ENCODE measurements at regions not wholly inside any gene's neighbourhood (a gene's known extent, or its start where the extent isn't known, plus 50 kb on each side); places are given as distances from the start of the nearest gene placed in this dataset.

DNA sequence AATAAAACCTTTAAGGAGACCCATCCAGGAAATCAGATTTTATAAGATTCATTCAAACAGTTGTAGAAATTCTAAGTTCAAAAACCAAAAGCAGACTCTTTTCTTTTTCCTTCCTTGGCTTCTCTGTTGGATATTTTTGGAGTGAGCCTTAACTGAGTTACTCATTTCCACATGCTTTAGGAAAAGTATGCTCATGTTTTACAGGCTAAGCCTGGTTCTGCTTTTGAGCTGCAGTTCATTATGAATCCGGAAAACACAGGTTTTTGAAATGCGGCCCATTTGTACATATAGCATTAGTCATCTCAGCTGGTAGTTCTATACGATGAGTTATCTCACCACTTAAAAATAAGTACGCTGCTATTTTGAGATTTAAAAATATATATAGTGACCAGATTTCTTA is 156.6 kb upstream of the DMRT1 start (continued):
- TF ChIP-seq, protein P1, sequence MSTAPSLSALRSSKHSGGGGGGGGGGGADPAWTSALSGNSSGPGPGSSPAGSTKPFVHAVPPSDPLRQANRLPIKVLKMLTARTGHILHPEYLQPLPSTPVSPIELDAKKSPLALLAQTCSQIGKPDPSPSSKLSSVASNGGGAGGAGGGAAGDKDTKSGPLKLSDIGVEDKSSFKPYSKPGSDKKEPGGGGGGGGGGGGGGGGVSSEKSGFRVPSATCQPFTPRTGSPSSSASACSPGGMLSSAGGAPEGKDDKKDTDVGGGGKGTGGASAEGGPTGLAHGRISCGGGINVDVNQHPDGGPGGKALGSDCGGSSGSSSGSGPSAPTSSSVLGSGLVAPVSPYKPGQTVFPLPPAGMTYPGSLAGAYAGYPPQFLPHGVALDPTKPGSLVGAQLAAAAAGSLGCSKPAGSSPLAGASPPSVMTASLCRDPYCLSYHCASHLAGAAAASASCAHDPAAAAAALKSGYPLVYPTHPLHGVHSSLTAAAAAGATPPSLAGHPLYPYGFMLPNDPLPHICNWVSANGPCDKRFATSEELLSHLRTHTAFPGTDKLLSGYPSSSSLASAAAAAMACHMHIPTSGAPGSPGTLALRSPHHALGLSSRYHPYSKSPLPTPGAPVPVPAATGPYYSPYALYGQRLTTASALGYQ (CRISPR knock-in tag; IDR thresholded peaks at IDR 0.05): no peak

DNA sequence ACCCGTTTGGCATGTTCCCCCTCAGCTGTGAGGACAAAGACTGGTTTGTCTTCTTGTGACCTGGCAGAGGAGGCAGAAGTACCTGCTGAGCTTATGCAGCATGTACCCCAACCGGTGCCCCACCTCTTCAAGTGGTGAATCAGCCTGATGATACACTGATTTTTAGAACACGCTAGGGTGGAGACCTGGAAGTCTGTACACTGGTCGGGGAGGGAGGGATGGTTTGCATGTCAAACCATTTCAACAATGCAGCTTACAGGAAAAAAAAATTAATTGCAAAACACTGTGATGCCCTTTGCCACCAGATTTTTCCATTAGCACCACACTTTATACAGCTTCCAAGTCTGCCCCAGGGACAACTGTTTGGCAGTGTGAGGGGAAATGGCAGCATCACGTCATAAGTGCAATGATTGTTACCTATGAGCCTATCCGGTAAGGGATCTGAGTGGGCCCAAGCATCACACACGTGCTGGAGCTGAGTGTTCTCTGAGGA is 155.1 kb upstream of the DMRT1 start:
- Histone ChIP-seq H4K20me1 (ENCODE audit: insufficient read depth, low read length) (no peaks in the 10 kb centered on the region), H3K27ac (ENCODE audit: extremely low read length, insufficient read depth, low read length) (peak overlapping the region; percentile 94), H3K79me2 (ENCODE audit: insufficient read depth, low read length) (peaks cover 88% of the 10 kb centered on the region), H3K27me3 (ENCODE audit: control insufficient read depth in 1 of 2, insufficient read depth in 2 of 2, low read length in 2 of 2) (no peaks in the 10 kb centered on the region; a peak in 1 of 5 replicates), H3K36me3 (replicated peaks in 1 of 2; ENCODE audit: control insufficient read depth in 1 of 2, insufficient read depth in 2 of 2, low read length in 2 of 2) (peaks cover 6 to 27% of the 10 kb centered on the region in 2 experiments; a peak in 3 of 5 replicates), H2AFZ (ENCODE audit: low read length) (no peak overlapping the region), H3K4me2 (ENCODE audit: low read depth, low read length) (peak overlapping the region; percentile 87), H3K4me3 (replicated peaks in 1 of 3; ENCODE audit: insufficient read depth in 1 of 3, low read depth in 2 of 3, low read length in 3 of 3) (peak overlapping the region; percentile 67 to 74 (median 67)), H3K4me1 (ENCODE audit: insufficient read depth, low read length) (peaks cover 78% of the 10 kb centered on the region), H3K9me3 (ENCODE audit: low read length) (no peaks in the 10 kb centered on the region), H3K9ac (ENCODE audit: insufficient read depth, low read depth, low read length) (peak overlapping the region; percentile 85)
- BruUV-seq (replicated peaks): no TSS peak
- 61% methylated on average over 7 of the region's 7 CpGs for WGBS (ENCODE audit: low lambda C conversion rate)
- in situ Hi-C loops (cut with HindIII; ENCODE audit: extremely low pct_ligation_motif_present, low pct_unique_long_range_greater_than_20kb): no loop called here
- intact Hi-C loops (cut with micrococcal nuclease; ENCODE audit: unreplicated experiment): no loop called here
- ChIA-PET POLR2A (interaction anchor here (0.9 to 7.1 kb wide), 5 partner anchors 9 to 60 kb away, joined by 3 to 320 read pairs (median 35); no protein-coding TSS in a partner anchor), CTCF (ENCODE audit: low intra/inter-chr PET ratio, low total read pairs) (no interaction called here)
- ATAC-seq (no peak), DNase-seq (ENCODE audit: low spot score) (no peak), FAIRE-seq (no peak)
- TF ChIP-seq POLR2G (IDR thresholded peaks at IDR 0.05; ENCODE audit: low read depth, low read length) (peak; percentile 25; the same call in 1 of the 2 replicates), SAP130 (CRISPR knock-in tag; IDR thresholded peaks at IDR 0.05; ENCODE audit: low read depth) (peak; percentile 20; the same call in 1 of the 2 replicates), ZBTB38 (CRISPR knock-in tag; IDR thresholded peaks at IDR 0.05) (peak; percentile 76), MXI1 (IDR thresholded peaks at IDR 0.05; ENCODE audit: borderline replicate concordance, low read depth, low read length) (no peak)
- TF ChIP-seq, protein P2, sequence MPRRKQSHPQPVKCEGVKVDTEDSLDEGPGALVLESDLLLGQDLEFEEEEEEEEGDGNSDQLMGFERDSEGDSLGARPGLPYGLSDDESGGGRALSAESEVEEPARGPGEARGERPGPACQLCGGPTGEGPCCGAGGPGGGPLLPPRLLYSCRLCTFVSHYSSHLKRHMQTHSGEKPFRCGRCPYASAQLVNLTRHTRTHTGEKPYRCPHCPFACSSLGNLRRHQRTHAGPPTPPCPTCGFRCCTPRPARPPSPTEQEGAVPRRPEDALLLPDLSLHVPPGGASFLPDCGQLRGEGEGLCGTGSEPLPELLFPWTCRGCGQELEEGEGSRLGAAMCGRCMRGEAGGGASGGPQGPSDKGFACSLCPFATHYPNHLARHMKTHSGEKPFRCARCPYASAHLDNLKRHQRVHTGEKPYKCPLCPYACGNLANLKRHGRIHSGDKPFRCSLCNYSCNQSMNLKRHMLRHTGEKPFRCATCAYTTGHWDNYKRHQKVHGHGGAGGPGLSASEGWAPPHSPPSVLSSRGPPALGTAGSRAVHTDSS (CRISPR knock-in tag; conservative IDR thresholded peaks at IDR 0.05): no peak
- TF ChIP-seq, protein P3, sequence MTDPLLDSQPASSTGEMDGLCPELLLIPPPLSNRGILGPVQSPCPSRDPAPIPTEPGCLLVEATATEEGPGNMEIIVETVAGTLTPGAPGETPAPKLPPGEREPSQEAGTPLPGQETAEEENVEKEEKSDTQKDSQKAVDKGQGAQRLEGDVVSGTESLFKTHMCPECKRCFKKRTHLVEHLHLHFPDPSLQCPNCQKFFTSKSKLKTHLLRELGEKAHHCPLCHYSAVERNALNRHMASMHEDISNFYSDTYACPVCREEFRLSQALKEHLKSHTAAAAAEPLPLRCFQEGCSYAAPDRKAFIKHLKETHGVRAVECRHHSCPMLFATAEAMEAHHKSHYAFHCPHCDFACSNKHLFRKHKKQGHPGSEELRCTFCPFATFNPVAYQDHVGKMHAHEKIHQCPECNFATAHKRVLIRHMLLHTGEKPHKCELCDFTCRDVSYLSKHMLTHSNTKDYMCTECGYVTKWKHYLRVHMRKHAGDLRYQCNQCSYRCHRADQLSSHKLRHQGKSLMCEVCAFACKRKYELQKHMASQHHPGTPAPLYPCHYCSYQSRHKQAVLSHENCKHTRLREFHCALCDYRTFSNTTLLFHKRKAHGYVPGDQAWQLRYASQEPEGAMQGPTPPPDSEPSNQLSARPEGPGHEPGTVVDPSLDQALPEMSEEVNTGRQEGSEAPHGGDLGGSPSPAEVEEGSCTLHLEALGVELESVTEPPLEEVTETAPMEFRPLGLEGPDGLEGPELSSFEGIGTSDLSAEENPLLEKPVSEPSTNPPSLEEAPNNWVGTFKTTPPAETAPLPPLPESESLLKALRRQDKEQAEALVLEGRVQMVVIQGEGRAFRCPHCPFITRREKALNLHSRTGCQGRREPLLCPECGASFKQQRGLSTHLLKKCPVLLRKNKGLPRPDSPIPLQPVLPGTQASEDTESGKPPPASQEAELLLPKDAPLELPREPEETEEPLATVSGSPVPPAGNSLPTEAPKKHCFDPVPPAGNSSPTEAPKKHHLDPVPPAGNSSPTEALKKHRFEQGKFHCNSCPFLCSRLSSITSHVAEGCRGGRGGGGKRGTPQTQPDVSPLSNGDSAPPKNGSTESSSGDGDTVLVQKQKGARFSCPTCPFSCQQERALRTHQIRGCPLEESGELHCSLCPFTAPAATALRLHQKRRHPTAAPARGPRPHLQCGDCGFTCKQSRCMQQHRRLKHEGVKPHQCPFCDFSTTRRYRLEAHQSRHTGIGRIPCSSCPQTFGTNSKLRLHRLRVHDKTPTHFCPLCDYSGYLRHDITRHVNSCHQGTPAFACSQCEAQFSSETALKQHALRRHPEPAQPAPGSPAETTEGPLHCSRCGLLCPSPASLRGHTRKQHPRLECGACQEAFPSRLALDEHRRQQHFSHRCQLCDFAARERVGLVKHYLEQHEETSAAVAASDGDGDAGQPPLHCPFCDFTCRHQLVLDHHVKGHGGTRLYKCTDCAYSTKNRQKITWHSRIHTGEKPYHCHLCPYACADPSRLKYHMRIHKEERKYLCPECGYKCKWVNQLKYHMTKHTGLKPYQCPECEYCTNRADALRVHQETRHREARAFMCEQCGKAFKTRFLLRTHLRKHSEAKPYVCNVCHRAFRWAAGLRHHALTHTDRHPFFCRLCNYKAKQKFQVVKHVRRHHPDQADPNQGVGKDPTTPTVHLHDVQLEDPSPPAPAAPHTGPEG (CRISPR knock-in tag; IDR thresholded peaks at IDR 0.05): no peak
- TF ChIP-seq, protein P4, sequence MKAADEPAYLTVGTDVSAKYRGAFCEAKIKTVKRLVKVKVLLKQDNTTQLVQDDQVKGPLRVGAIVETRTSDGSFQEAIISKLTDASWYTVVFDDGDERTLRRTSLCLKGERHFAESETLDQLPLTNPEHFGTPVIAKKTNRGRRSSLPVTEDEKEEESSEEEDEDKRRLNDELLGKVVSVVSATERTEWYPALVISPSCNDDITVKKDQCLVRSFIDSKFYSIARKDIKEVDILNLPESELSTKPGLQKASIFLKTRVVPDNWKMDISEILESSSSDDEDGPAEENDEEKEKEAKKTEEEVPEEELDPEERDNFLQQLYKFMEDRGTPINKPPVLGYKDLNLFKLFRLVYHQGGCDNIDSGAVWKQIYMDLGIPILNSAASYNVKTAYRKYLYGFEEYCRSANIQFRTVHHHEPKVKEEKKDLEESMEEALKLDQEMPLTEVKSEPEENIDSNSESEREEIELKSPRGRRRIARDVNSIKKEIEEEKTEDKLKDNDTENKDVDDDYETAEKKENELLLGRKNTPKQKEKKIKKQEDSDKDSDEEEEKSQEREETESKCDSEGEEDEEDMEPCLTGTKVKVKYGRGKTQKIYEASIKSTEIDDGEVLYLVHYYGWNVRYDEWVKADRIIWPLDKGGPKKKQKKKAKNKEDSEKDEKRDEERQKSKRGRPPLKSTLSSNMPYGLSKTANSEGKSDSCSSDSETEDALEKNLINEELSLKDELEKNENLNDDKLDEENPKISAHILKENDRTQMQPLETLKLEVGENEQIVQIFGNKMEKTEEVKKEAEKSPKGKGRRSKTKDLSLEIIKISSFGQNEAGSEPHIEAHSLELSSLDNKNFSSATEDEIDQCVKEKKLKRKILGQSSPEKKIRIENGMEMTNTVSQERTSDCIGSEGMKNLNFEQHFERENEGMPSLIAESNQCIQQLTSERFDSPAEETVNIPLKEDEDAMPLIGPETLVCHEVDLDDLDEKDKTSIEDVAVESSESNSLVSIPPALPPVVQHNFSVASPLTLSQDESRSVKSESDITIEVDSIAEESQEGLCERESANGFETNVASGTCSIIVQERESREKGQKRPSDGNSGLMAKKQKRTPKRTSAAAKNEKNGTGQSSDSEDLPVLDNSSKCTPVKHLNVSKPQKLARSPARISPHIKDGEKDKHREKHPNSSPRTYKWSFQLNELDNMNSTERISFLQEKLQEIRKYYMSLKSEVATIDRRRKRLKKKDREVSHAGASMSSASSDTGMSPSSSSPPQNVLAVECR (CRISPR knock-in tag; IDR thresholded peaks at IDR 0.05; ENCODE audit: borderline replicate concordance): peak; percentile 30; the same call in 1 of the 2 replicates

Measured in HepG2 (cell line).